DOHH2 (cell line): ENCODE measurements at regions not wholly inside any gene's neighbourhood (a gene's known extent, or its start where the extent isn't known, plus 50 kb on each side); places are given as distances from the start of the nearest gene placed in this dataset.
"Not testable (repeated sequence)": the region's sequence is repeated elsewhere in the genome, so short reads cannot be mapped to it uniquely, and the experiment has no call there.

ENCODE experiments used
- H3F3A ChIP-seq: fragments of 200-600 bp; sonication (generic), shearing (Covaris generic); 2 replicates; pipeline ENCODE4 v1.6.0; 2016; ENCODE audit warnings: antibody characterized with exemption, mild to moderate bottlenecking; ENCODE audit not compliant: control insufficient read depth, insufficient read depth
- H3K27ac ChIP-seq: fragments of 200-600 bp; sonication (generic); 2 replicates; pipeline ENCODE4 v1.5.1; 2014; ENCODE audit warnings: low read depth, mild to moderate bottlenecking, low read length, moderate library complexity
- H3K27me3 ChIP-seq: fragments of 200-600 bp; sonication (generic); 2 replicates; pipeline ENCODE4 v1.6.1; 2014; ENCODE audit warnings: mild to moderate bottlenecking, low read length, mixed read lengths; ENCODE audit not compliant: control insufficient read depth
- H3K36me3 ChIP-seq: fragments of 200-600 bp; sonication (generic); 2 replicates; pipeline ENCODE4 v1.6.1; 2014; ENCODE audit warnings: mild to moderate bottlenecking, low read length, moderate library complexity, mixed read lengths; ENCODE audit not compliant: control insufficient read depth
- H3K4me1 ChIP-seq: fragments of 200-600 bp; sonication (generic); 2 replicates; pipeline ENCODE4 v1.6.1; 2014; ENCODE audit warnings: mild to moderate bottlenecking, low read length, mixed read lengths; ENCODE audit not compliant: control insufficient read depth
- H3K4me2 ChIP-seq: fragments of 200-600 bp; sonication (generic); 2 replicates; pipeline ENCODE4 v1.6.0; 2014; ENCODE audit warnings: mild to moderate bottlenecking, low read length, moderate library complexity
- H3K4me3 ChIP-seq: fragments of 200-600 bp; sonication (generic); 2 replicates; pipeline ENCODE4 v1.5.1; 2014; ENCODE audit warnings: mild to moderate bottlenecking, low read length, mixed read lengths
- H3K79me2 ChIP-seq: fragments of 200-600 bp; sonication (generic); 2 replicates; pipeline ENCODE4 v1.6.1; 2014; ENCODE audit warnings: mild to moderate bottlenecking, low read length, mixed read lengths; ENCODE audit not compliant: control insufficient read depth
- H3K9me2 ChIP-seq: fragments of 200-600 bp; sonication (generic); replicated peaks from 2 replicates; pipeline ENCODE4 v1.6.1; 2014; ENCODE audit warnings: mild to moderate bottlenecking, low read length, mixed read lengths; ENCODE audit not compliant: control insufficient read depth
- H3K9me3 ChIP-seq: fragments of 200-600 bp; sonication (generic); 2 replicates; pipeline ENCODE4 v1.6.1; 2014; ENCODE audit warnings: antibody characterized with exemption, low read length, mixed read lengths; ENCODE audit not compliant: control insufficient read depth, insufficient read depth
- H4K20me1 ChIP-seq: fragments of 200-600 bp; sonication (generic); 2 replicates; pipeline ENCODE4 v1.6.0; 2014; ENCODE audit warnings: low read depth, mild to moderate bottlenecking, antibody characterized with exemption, low read length, moderate library complexity; ENCODE audit not compliant: control insufficient read depth, insufficient read depth
- CTCF ChIP-seq: fragments of 200-600 bp; sonication (generic); IDR thresholded peaks from one replicate; pipeline ENCODE4 v1.5.1; 2014; ENCODE audit warnings: antibody characterized with exemption, mild to moderate bottlenecking, low read depth, low read length; ENCODE audit not compliant: poor library complexity, severe bottlenecking
- EZH2phosphoT487 ChIP-seq: fragments of 200-600 bp; sonication (generic); IDR thresholded peaks from 2 replicates; pipeline ENCODE4 v1.6.1; 2017; ENCODE audit warnings: borderline replicate concordance, mild to moderate bottlenecking, antibody characterized with exemption, low read length, moderate library complexity, mixed read lengths

- H3K36me3 ChIP-seq: no peaks in the 10 kb centered on the region
- H3K4me3 ChIP-seq: no peak overlapping the region
- no peak overlapping the region for H3K4me2 ChIP-seq
- no peaks in the 10 kb centered on the region for H3K27me3 ChIP-seq
- H3K9me3 ChIP-seq: no peaks in the 10 kb centered on the region
- no peaks in the 10 kb centered on the region for H3K9me2 ChIP-seq
- no peaks in the 10 kb centered on the region for H3K4me1 ChIP-seq
- TF ChIP-seq CTCF (no peak), EZH2phosphoT487 (no peak)
- H3K27ac ChIP-seq: no peak overlapping the region
- H3F3A ChIP-seq: no peaks in the 10 kb centered on the region
- no peaks in the 10 kb centered on the region for H4K20me1 ChIP-seq
- no peaks in the 10 kb centered on the region for H3K79me2 ChIP-seq
Observed at GRCh38 chr4:79588679-79589078, 180.7 kb upstream of the GK2 start.

- H3K9me3 ChIP-seq, H3K27ac ChIP-seq, H4K20me1 ChIP-seq, H3K4me3 ChIP-seq, H3K36me3 ChIP-seq, H3K27me3 ChIP-seq, H3F3A ChIP-seq, H3K4me1 ChIP-seq, H3K4me2 ChIP-seq, H3K79me2 ChIP-seq, H3K9me2 ChIP-seq: not testable (repeated sequence)
Observed at GRCh38 chr4:79587207-79587606, 179.2 kb upstream of the GK2 start.

GRCh38 chr4:79585834-79586233, 177.8 kb upstream of the GK2 start:
- H3K27me3 ChIP-seq: no peaks in the 10 kb centered on the region
- no peaks in the 10 kb centered on the region for H3K9me3 ChIP-seq
- TF ChIP-seq EZH2phosphoT487 (no peak), CTCF (no peak)
- H3K36me3 ChIP-seq: no peaks in the 10 kb centered on the region
- H3K4me2 ChIP-seq: no peak overlapping the region
- H4K20me1 ChIP-seq: no peaks in the 10 kb centered on the region
- no peaks in the 10 kb centered on the region for H3K9me2 ChIP-seq
- no peaks in the 10 kb centered on the region for H3F3A ChIP-seq
- no peak overlapping the region for H3K4me3 ChIP-seq
- no peaks in the 10 kb centered on the region for H3K4me1 ChIP-seq
- H3K79me2 ChIP-seq: no peaks in the 10 kb centered on the region
- no peak overlapping the region for H3K27ac ChIP-seq

- no peaks in the 10 kb centered on the region for H3K9me3 ChIP-seq
- H3K27ac ChIP-seq: no peak overlapping the region
- no peaks in the 10 kb centered on the region for H3K4me1 ChIP-seq
- no peaks in the 10 kb centered on the region for H3K9me2 ChIP-seq
- H3K79me2 ChIP-seq: no peaks in the 10 kb centered on the region
- H3K36me3 ChIP-seq: no peaks in the 10 kb centered on the region
- no peaks in the 10 kb centered on the region for H4K20me1 ChIP-seq
- H3F3A ChIP-seq: no peaks in the 10 kb centered on the region
- H3K4me2 ChIP-seq: no peak overlapping the region
- no peaks in the 10 kb centered on the region for H3K27me3 ChIP-seq
- no peak overlapping the region for H3K4me3 ChIP-seq
- TF ChIP-seq CTCF: no peak
- TF ChIP-seq EZH2phosphoT487: no peak
Observed at GRCh38 chr4:79585330-79585729, 177.3 kb upstream of the GK2 start.
